Stimulated activated CD8-positive, alpha-beta memory T cell treated with anti-CD3 and anti-CD28 coated beads, Interleukin-2, amount 100 ng/mL, for 1 hour (primary cell): ENCODE measurements at regions not wholly inside any gene's neighbourhood (a gene's known extent, or its start where the extent isn't known, plus 50 kb on each side); places are given as distances from the start of the nearest gene placed in this dataset.

Experiments used
- DNase-seq, 2 donors: peaks; one replicate each; pipeline ENCODE4 v3.0.0-alpha.2; 2020; ENCODE audit warnings: low read depth in 2 of 2

- DNase-seq, result no peak
These were observed 318.7 kb downstream of the TMEM161B start for GRCh38 chr5:87949676-87950631.

- no peak for DNase-seq
These were observed 320.2 kb downstream of the TMEM161B start for GRCh38 chr5:87948486-87948885.

GRCh38 chr5:87946271-87946670 is 322.4 kb downstream of the TMEM161B start:
- DNase-seq, result no peak

DNA sequence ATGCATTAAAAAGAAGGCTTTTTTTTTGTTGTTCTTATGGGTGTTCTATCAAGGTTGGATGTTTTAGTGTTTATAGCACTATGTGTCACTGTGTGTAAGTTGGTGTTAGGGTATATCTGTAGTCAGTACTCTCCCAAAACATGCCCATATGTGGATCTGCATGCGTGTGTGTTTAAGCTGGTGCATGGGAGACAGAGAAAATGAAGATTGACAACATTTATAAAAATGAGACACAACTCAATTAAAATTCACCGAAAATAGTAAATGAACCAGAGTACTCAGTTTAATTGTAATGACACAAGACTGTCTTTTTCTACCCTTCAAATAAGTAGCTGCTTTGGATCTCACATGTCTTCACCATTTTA is 323.4 kb downstream of the TMEM161B start:
- DNase-seq, result no peak

- no peak for DNase-seq
These were observed 323.9 kb downstream of the TMEM161B start for GRCh38 chr5:87944553-87945285.

- DNase-seq, result no peak
These were observed 327.9 kb downstream of the TMEM161B start for GRCh38 chr5:87940775-87941174.

GRCh38 chr5:87936667-87937066 is 332.0 kb downstream of the TMEM161B start:
- no peak for DNase-seq

DNA sequence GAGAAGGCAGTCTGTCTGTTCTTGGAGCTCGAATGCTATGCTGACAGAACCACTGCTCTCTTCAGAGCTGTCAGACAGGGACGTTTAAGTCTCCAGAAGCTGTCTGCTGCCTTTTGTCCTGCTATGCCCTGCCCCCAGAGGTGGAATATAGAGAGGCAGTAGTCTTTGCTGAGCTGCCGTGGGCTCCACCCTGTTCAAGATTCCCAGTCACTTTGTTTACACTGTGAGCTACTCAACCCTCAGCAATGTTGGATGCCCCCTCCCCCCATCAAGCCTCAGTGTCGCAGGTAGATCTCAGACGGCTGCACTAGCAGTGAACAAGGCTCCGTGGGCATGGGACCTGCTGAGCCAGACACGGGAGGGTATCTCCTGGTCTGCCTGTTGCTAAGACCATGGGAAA is 344.2 kb downstream of the TMEM161B start:
- DNase-seq, result no peak

GRCh38 chr5:87916320-87916719 is 352.3 kb downstream of the TMEM161B start:
- no peak for DNase-seq

DNA sequence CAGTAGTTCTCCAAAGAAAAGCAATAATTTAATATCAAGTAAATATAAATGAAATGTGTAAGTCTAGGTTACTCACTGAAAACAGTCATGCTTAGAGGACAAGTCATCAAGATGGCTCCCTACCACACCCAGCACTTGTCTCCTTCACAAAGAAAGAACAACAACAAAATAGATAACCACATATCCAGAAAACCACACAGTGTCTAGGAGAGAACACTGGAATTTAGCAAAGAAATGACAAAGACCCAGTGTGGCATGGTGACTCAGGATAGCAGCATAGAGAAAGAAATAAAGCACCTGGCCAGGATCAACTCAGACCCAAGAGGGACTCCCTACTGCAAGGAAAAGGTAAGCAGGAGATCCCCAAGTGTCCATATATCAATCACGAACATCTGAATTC is 356.2 kb downstream of the TMEM161B start:
- no peak for DNase-seq

DNA sequence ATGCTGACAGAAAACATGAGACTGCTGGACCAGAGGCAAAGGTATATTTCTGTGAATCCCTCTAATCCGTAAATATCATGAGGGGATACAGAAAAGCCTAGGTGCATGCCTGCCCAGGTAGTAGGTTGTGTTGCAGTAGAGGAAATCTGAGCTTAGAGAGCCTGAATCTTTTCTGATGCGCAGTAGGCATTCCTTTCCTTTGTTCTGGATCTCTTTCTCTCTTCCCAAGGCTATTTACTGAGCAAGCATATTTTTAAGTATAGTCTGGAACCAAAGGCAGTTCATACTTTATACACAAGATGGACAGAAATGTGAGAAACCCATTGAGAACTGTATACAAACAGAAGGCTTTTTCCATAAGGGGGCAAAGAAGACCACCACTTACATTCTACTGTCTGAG is 359.3 kb downstream of the TMEM161B start:
- no peak for DNase-seq

DNA sequence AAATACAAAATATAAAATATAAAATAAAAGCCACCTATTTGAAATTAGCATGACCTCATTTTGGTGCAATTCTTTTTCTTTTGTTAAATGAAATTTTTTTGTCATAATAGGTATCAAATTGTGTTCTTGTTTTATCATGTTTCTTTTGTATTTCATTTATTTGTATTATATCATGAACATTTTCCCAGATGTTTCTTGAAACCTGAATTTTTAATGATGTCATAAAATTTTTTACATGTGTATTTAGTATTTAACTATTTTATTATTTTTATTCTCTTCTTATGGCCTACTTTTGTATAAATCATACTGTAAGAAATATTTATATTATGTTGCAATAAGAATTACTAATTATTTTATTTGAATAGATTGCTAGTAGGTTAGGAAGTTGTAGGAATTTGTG is 361.7 kb downstream of the TMEM161B start:
- no peak for DNase-seq

GRCh38 chr5:87900419-87900818 is 368.2 kb downstream of the TMEM161B start:
- no peak for DNase-seq

- DNase-seq, result no peak
These were observed 368.9 kb downstream of the TMEM161B start for GRCh38 chr5:87899721-87900131.

GRCh38 chr5:87899208-87899661 is 369.4 kb downstream of the TMEM161B start:
- DNase-seq, result no peak

DNA sequence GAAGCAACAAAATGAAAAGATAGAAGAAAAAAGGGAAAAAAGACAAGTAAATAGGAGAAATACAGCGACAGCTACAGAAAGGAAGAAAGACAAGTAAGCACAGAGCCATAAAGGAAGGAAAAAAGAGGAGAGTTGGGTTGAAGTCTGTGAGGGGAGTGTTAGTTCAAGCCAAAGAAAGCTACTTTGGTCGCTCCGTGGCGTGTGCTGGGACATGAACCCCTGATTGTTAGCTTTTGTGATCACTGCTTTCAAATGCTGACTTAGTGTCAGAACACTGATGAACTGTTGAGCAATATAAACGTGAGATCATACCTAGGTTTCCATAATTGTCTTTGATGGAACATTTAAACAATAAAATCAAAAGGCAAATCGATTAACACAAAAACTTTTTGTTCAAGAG is 370.1 kb downstream of the TMEM161B start:
- no peak for DNase-seq

DNA sequence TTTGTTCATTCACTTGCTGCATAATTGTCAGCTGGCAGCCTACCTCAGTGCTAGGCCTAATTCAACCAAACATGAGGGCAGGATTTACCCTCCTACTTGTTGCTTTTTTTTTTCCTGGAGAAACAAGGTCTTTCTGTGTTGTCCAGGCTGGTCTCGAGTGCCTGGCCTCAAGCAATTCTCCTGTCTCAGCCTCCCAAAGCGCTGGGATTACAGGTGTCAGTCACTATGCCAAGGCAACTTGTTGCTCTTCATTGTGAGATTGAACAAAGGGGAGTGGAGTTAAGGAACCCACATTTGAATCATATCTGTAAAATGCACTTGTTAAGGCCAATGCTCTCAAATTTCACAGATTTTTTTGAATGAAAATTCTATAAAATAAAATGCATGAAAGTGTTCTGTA is 380.5 kb downstream of the TMEM161B start:
- no peak for DNase-seq

- DNase-seq, result no peak
These were observed 381.4 kb downstream of the TMEM161B start for GRCh38 chr5:87887247-87887646.

- no peak for DNase-seq
These were observed 382.5 kb downstream of the TMEM161B start for GRCh38 chr5:87886164-87886563.

GRCh38 chr5:87885758-87886157 is 382.9 kb downstream of the TMEM161B start:
- no peak for DNase-seq

- DNase-seq, result no peak
These were observed 391.1 kb downstream of the TMEM161B start for GRCh38 chr5:87877495-87877894.

DNA sequence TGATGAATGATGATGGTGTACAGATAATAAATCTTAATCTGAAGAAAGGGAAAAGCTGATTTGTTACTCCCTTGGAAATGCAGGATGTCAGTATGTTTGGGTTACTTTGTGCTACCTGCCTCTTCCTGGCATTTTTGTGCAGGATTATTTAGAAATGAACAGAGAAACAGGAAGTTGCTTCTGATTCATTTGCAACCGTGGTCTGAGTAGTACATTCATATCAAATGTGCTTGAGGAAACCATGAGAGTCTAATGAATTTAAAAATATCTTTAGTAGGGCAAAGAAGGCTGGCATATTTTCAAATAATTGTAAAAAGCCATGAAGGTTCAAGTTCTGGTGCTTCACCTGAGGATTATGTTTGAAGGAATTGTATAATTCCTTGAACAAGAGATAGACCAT is 391.6 kb downstream of the TMEM161B start:
- DNase-seq, result no peak

DNA sequence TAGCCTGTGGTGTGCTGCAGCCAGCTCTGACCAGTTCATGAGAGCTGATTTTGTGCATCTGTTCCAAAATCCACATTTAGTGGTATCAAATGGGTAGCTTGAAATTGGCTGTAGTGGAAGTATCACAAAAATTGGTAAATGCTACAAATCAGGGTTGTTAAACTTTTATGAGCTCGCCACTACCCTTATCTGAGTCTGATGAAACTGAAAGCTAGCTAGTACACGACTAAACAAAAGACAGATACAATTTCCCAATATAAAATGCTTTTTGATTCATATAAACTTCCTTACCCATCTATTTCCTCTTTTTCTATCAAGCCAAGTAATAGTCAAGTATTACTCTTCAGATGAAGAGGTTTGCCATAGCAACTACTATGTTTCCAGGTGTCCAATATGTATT is 392.0 kb downstream of the TMEM161B start:
- DNase-seq, result no peak
